IPS-NIHi7 (cell line): ENCODE measurements at regions not wholly inside any gene's neighbourhood (a gene's known extent, or its start where the extent isn't known, plus 50 kb on each side); places are given as distances from the start of the nearest gene placed in this dataset.

ENCODE experiments used
- DNase-seq: peaks from one replicate; pipeline ENCODE4 v3.0.0; 2012; ENCODE audit warnings: mixed read lengths; ENCODE audit errors: extremely low spot score

DNA sequence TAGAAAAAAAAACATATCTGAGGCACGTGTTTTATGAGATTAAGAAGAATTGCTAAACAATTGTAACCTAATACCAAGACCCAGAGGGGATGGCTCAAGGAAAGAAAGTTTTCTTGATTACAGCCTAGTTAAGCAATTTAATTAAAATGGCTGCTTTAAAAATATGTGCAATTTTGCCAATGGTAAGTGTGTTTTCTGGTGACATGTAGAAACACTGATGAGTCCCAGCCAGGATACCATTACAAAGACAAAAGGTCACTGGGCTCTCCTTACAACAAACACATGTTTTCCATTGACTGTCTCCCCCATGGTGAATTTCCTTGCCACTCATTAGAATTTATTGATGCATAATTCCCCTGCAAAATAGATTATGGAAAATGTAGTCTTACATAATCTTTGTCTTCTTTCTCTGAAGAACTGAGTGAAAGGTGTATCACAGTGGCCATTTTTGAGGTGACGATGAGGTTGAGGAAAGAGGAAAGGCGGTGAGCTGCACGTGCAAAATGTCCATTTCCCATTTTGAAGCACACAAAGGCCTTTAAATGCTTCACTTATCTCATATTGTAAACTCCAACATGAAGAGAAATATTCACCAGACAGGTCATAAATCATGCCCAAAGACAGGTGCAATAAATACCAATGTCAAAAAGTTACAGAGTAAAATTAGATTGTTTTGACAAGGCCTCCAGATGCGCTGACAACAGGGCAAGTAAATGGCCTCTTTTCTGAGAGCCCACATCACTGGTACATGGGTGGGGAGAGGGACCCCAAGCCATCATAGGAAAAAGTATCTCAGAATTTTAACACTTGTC is 696.9 kb downstream of the KCNJ2 start:
- no peak for DNase-seq

DNA sequence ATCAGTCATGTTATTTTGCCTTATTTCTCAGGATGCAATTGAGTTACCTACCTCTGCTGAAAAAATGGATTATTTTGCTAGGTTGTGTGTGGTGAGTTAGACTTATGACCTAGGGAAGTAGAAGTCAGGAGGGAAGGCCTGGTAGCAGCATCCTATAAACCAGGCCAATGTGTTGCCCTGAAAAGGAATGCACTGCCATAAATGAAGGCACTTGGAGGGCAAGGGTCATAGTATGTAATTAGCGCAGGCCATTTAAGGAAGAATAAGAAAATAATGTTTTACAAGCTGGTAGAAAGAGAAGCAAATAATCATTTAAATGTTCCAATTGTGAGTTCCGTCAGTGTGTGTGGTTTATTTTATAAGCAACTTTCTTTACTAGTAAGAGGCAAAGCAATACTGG is 698.8 kb downstream of the KCNJ2 start:
- DNase-seq, result no peak

DNA sequence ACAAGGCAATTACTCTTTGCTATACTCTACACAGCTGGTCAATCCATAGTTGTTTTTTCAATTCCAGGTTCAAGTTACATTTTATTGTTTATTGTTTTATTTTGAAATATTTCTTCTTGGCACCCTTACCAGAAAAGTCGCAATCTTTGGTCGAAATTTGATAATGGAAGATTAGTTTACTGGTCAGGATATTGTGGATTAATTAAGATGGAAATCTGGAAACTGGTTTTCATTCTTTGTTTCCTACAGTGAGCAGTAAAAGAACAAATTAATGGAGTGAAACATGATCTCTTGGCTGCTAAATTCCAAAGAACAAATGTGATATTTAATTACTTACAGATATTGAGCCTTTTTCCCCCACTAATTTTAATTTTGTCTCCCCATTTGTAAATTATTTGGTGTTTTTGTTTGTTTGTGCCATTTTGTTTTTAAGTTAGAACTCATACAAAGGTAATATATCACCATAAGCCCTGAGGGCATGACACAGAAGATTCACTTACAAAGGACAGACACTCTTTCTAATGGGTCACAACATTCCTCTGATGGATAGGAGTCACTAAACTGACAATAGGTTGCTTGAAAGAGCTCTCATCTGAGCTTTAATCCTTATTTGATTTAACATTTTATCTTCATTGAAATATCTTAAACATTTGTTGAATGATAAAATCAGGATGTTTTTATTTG is 700.2 kb downstream of the KCNJ2 start:
- peak; percentile 23 for DNase-seq

DNA sequence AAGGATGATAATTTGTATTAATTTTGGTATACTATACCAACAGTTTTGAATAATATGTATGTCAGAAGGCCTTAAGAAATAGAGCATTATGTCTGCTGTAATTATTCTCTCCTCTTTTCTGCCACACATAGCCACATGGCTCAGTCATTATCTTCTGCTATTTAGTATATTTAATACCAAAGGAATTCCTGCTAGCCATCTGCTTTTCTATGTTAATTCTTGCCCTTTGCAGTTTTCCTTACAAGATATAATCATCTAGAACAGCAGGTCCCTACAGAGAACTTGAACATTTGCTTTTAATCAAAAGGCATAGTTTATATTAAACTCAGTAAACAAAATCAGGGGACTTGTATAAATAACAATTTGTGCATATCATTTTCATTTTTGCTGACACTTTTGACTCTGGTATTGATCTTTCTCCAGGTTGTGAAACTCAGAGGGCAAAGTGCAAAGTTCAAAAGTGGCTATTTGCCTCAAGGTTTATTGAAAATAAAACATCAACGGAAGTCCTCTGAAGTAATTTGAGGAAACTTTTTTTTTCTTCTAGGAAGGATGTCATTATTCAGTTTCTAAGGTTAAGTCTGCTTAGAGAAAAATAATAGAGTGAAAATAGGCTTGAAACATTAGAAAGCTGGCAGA is 702.0 kb downstream of the KCNJ2 start:
- DNase-seq, result no peak

DNA sequence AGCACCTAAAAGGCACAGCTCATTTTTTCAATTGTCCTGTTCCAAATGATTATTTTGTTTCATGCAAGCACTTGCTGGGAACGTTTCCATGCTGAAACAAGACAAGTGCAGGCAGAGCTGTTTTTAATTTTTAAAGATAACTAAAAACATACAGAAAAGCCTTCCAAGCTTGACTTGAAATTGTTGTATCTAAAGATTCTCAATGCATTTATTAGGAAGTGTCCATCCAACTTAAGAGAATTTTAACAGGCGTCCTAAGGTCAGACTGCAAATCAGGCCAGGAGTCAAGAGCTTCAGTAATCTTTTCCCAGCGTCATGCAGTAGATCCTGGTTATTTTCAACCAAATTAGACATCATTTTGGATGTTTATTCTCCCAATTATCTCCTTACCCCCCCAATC is 702.8 kb downstream of the KCNJ2 start:
- DNase-seq, result no peak

DNA sequence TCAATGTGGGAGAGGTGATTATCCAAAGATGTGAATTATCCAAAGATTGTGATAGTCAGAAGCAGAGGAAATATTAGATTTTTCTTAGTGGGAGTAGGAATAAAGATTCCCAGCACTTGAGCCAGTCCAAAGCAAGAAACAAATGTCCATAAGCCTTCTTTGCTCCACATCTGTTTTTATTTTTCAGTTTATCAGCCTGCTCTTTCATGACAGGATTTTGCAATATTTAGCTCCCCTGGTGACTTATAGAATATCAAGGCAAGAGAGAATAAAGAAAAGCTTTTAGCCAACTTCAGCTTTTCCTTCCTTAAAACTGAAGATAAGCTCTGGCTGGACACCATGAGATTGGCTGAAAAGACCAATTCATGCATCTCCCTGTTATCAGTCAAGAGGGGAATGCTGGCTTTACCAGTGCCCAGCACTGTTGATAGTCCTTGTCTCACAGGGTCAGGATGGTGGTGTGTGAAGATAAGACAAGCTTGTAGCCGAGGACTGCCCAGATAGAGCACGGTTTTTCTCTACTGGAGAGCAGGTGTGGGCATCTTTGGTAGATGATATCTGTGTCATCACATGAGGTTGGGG is 706.5 kb downstream of the KCNJ2 start:
- DNase-seq, result no peak

DNA sequence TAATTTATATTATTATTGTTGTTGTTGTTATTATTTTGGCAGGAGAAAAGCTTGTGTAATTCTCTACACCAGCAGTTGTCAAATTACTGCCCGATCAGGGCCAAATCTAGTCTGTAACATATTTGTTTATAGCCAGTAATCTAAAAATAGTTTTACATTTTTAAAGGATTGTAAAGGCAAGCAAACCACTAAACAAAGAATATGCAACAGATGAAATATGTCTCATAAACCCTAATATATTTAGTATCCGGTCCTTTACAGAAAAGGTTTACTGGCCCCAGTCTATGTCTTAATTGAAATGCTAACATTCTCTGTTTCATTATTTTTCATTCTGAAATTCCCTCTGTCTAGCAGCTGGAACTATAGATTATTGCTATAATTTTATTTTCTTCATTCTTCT is 709.5 kb downstream of the KCNJ2 start:
- no peak for DNase-seq

DNA sequence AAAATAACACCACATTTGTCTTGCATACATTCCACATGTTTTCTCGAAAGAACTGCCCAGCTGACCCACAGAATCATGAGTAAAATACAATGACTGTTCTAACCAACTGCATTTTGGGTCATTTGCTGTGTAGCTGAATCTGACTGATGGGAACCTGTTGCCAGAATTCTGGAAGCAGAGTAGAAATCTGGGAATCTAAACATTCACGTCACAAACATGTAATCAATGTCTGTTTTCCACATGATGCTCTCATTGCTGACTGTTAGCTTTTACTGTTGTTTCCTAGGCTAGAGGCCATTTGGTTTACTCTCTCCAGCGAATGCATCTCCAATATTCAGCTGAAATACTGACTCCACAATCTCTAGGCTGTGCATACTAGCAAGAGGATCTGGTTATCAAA is 710.1 kb downstream of the KCNJ2 start:
- DNase-seq, result no peak

DNA sequence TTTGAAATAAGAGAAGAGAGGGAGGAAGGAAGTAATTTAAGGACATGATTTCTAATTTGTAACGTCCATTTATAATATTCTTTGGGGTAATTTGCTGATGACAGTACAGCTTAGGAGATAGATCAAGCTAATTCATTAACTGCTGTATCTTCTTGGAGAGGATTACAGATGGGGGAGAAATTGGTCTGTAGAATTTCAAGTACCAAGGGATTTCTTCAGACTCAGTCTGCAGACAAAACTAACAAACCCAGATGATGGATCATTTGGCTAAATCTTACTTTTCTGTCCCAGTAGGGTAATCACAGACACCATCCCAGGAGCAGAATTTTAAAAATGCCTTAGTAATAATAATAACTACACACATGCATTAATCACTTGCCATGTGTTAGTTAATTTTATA is 711.8 kb downstream of the KCNJ2 start:
- DNase-seq, result no peak

DNA sequence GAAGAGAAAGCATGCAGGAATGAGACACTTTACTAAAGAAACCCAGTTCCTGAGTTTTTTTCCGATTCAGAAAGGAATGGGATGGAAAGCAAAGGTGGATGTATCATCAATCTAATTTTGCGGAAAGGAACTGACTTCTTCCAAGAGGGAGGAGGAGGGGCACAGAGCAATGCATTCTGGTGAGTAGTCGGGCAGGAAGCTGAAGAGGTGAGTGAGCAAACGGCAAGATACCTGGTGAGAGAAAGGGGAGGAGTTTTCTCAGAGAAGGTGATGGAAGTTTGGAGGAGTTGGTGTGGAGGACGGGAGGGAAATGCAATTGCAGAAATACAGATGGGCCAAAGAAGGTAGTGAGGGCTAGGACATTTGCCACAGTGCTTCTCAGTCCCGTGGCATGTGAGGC is 713.2 kb downstream of the KCNJ2 start:
- DNase-seq, result peak; percentile 34

DNA sequence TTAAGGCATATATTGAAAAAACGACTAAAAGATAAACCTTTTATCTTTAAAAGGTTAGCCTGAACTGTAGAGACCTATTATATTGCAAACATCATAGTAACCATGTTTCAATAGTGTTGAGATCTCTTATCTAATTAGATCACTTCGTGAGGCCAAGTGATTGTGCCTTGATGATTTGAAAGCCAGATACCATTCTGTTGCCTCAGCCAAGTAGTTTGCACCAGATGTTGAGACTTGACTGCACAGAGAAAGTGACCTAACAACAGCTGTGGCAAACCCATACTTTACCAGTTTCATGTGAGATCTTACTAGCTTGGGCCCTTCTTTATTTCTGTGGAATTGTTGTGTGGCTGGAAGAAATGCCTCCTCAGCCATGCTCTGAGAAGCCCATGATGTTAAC is 717.3 kb downstream of the KCNJ2 start:
- no peak for DNase-seq

DNA sequence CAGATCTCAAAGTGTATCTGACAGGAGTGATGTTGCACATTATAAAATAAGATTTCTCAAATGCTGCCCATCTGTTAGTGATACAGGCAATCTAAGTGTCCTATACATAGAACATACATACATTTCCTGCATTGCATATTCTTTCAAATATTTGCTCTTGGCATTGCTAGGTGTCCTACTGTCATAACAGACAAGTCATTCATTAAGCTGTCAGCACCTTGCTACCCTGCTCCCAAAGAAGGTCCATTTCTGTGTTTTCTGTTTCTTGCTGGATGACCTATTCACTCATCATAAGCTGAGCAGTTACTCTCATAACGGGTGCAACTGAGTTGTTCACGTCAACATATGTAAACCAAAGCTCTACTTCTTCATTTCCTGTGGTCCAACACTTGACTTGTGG is 719.0 kb downstream of the KCNJ2 start:
- DNase-seq, result no peak

DNA sequence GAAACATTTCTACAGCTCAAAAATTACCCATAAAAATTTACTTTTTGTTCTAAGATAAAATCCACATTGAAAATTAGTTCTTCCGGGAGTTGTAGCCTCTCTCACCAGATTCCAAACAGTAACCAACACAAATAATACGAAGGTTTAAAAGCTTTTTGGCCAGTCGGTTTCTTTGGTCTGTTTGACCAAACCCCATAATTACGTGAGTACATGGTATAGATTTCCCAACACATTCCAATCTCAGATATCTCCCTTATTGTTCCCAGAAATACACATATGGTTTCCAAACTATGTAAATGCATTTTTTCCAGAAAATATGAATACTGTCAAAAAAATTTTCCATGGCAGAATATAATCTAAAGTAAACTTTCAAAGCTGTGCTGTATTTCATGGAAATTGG is 722.0 kb downstream of the KCNJ2 start:
- no peak for DNase-seq

DNA sequence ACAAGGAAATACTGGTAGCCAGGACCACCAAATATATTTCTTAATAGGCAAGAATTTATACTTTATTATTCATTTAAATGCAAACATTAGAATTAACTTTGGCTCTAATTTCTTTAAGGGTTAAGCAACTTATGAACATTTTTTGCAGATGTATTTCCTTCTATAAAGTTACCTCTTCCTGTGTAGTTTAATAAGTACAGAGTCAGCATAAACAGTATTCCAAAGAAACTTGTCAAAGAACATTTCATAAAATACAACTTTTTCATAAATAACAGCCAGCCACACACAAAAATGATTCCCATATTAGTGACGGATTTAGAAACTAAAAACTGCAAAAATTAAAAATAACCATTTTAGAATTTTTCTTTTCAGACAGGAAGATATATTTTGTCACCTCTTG is 723.2 kb downstream of the KCNJ2 start:
- no peak for DNase-seq

DNA sequence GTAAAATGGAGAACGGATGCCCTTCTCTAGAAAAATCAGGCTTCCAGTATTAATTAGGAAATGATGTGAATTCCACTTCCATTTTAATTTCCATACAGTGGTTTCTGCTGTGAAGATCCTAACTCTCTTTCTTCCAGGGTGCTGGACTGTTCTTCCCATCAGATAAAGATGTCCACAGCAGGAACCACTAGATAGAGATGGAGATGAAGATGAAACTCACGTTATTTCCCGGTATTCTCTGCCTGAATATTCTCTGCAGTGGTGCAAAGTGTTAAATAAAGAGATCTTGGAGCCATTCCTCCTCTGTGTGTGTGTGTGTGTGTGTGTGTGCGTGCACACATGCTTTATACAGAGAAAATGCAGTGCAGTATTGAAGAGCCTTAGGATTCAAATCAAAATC is 727.5 kb downstream of the KCNJ2 start:
- no peak for DNase-seq

DNA sequence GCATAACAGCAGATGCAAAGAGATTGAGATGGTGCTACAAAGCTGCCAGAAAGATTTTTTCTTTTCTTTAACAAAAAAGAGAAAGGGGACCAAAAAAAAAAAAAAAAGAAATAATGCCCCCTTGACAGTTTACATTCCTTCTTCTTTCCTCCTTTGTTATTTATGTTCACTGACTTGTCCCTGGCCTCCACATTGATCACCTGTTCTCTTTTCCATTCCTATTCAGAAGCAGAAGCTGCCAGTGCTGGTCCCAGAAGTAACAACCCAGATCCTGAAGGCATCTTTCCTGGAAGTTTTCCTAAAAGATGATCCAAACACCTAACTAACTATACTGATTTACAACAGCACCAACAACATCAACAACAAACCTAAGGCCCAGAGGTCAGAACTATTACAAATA is 728.1 kb downstream of the KCNJ2 start:
- no peak for DNase-seq

DNA sequence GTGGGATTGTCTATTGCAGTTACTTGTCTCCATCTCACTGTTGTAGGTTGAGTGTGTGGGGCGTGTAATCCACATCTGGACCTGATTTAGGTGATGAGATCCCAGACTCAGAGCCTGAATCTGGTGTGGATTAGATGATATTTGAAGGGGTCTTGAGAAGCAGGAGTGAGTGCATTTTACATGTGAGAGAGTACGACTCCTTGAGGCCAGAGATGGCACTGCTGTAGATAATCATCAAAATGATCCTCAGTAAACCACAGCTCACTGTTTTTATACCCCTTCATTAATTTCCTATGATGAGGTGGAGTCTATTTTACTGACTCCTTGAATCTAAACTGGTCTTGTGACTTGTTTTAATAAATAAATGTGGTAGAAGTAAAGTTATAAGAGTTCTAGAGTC is 732.5 kb downstream of the KCNJ2 start:
- DNase-seq, result no peak

DNA sequence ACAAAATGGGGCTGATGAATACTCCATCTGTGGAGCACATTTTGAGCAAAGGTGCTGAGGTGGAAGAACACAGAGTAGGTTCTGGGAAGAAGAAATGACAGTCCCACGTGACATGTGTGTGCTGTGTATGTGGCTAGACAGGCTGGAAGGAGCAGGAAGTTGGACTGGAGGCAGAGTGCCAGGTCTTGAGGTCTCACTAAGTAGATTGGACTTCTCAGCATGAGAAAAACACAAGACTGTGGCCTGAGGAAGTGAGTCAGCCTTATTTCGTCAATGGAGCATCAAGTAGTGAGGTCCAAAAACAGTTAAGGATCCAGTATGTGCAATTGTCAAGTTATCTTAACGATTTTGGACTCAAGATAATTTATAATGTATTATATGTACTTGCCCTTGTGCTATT is 736.5 kb downstream of the KCNJ2 start:
- DNase-seq, result peak; percentile 14

DNA sequence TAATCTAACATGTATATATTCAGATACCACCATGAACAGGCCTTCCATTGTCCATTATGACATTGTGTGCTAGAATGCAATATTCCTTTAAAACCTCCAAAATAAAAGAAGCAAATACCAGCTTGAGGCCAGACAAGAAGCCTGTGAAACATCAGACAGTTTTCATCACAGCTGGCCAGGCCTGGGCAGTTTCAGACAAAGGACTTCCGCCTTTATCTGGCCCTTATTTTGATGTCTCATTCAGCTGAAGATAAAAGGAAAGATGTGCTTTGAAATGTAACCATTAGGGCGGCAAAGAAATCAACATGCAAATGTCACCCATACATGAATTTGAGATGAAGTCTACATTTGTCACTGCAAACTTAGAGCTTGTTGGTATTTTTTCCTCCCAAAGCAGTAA is 737.5 kb downstream of the KCNJ2 start:
- peak; percentile 20 for DNase-seq

DNA sequence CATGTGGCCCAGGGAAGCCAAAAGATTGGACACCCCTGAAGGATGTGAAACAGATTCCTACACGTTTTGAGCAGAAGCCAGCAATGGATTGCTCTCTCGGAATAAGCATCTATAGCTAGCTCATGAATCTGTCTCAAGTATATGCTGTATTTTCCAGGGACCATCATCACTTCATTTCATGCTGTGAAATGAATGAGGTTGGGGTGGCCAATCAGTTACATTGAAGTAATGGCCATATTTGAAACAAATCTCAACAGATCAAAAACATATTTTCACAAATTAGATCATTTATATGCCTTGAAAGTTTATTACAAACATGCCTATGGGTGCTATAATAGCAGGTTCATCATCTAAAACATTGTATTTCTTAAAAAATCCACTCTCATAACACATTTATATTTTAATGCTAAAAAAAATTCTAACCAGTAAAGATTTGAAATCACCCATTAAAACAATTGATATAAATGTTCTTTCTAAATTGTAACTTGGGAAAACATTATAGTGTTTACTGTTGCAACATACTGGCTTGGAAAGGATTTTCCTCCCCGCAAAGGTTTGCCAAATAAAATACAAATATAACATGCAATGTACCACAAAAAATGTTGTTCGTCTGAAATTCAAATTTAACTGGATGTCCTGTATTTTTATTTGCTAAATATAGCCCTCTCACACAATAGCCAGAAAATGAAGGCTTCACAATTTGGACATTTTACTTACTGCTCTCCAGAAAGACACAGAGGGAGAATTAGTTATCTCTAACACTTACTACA is 743.6 kb downstream of the KCNJ2 start:
- DNase-seq, result no peak

DNA sequence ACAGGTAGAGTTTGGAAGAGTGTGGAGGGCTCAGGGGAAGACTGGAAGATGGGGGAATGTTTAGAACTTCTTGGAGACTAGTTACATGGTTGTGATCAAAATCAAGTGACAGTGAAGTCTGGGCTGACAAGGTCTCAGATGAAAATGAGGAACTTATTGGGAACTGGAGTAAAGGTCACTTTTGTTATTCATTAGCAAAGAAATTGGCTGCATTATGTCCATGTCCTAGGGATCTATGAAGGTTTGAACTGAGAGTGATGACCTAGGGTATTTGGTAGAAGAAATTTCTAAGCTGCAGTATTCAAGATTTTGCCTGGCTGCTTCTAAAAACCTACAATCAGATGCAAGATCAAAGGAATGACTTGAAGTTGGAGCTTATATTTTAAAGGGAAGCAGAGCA is 747.1 kb downstream of the KCNJ2 start:
- no peak for DNase-seq

DNA sequence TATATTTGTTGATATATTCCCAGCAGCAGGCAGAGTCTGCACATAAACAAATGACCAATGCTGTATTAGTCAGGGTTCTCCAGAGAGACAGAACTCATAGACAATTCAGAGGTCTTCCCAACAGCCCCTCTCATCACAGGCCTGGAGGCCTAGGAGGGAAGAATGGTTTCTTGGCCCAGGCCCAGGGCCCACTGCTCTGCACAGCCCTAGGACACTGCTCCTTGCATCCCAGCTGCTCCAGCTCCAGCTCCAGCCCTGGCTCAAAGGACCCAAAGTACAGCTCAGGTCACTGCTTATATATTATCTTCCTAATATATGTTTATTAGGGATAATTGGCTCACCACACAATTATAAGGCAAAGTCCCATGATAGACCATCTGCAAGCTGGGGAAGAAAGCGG is 749.9 kb downstream of the KCNJ2 start:
- DNase-seq, result no peak
